ENCODE measurements at regions not wholly inside any gene's neighbourhood (a gene's known extent, or its start where the extent isn't known, plus 50 kb on each side); places are given as distances from the start of the nearest gene placed in this dataset.

- TF ChIP-seq POLR2AphosphoS5 (IDR thresholded peaks at IDR 0.05; ENCODE audit: low read depth, low read length) (no peak), SPI1 (IDR thresholded peaks at IDR 0.05; ENCODE audit: low read depth, low read length) (no peak)
These were observed 319.8 kb upstream of the HNRNPA3 start for GRCh38 chr2:176892676-176893226.

All from GM12891 (cell line).